Hematopoietic multipotent progenitor cell treated with erythropoietin and hydrocortisone succinate and interleukin-3 and kit ligand, for 8 days (in vitro differentiated cells): ENCODE measurements at regions not wholly inside any gene's neighbourhood (a gene's known extent, or its start where the extent isn't known, plus 50 kb on each side); places are given as distances from the start of the nearest gene placed in this dataset.
A peak's percentile ranks its signal among the peaks of the same experiment; 100 is the strongest.
"Not testable (repeated sequence)": the region's sequence is repeated elsewhere in the genome, so short reads cannot be mapped to it uniquely, and the experiment has no call there.

ENCODE experiments used
- DNase-seq: peaks from one replicate; pipeline ENCODE4 v3.0.0-alpha.2; 2015

DNA sequence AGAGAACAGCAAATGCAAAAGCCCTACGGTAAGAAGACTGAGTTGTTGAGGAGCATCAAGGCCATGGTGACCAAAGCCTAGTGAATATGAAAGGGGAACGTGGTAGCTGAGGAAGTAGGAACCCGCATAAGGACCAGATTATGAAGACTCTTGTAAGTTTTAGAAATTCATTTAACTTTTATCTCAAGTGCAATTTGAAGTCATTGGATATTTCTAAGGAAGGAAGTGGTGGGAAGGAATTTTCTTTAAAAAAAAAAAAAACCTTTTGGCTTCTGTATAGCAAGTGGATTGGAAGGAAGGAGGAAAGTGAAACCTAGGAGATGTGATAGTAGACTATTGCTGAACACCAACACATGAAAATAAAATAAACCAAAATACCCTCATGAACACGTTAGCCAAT, 119.0 kb downstream of the TNFSF18 start:
- DNase-seq = no peak

GRCh38 chr1:172932981-172933380, 117.8 kb downstream of the TNFSF18 start:
- DNase-seq = no peak

DNA sequence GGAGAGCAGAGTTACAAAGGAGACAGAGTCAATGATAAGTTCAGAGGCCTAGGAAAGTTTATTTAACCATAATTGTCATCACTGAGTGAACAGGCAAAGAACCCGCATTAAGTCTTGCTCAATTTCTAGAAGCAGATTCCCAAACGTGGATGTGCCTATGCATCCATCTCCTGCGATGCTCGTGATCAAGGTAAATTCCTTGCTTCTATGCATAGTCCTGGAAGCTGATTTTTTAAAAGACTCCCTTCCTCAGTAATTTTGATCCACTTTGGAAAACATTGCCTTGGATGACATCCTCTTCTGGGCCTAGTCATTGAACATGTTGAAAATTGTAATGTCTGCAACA, 116.4 kb downstream of the TNFSF18 start:
- DNase-seq = no peak

GRCh38 chr1:172935062-172935592, 115.6 kb downstream of the TNFSF18 start:
- no peak for DNase-seq

- DNase-seq = no peak
Observed at GRCh38 chr1:172936088-172936645, 114.6 kb downstream of the TNFSF18 start.

DNA sequence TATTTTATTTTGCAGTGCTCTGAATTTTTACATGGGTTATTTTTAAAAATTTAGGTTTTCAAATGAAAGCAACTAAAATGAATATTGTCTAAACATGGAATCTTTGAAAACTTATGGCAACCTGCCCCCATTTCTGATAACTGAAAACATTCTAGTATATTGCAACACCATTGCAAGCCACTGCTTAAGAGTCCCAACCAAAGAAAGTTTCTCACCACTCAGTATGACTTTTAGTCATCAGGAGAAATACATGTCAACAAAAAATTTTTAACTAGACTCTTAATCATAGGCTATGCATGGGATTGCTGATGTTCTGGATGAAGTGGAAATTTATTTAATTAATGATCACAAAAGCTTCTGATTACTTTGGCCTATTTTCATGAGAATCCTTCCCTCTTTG, 112.1 kb downstream of the TNFSF18 start:
- DNase-seq = no peak

DNA sequence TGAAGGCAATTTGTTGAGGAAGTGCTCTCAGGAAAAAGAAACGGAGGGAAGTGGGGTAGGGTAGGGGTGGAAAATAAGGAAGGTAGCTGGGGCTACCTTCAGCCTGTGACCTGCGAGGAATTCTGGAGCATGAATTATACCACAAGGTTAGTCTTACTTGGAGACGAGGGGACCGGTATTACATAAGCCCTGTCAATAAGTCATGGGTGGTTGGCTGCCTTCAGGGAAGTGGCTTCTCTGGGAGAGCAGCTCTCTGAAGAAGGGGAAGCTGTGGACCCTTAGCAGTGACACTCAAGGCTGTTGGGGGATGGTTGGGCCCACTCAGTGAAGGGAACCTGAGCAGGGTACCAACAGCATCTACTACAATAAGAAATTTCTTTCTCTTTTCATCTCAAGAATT, 111.3 kb downstream of the TNFSF18 start:
- no peak for DNase-seq

DNA sequence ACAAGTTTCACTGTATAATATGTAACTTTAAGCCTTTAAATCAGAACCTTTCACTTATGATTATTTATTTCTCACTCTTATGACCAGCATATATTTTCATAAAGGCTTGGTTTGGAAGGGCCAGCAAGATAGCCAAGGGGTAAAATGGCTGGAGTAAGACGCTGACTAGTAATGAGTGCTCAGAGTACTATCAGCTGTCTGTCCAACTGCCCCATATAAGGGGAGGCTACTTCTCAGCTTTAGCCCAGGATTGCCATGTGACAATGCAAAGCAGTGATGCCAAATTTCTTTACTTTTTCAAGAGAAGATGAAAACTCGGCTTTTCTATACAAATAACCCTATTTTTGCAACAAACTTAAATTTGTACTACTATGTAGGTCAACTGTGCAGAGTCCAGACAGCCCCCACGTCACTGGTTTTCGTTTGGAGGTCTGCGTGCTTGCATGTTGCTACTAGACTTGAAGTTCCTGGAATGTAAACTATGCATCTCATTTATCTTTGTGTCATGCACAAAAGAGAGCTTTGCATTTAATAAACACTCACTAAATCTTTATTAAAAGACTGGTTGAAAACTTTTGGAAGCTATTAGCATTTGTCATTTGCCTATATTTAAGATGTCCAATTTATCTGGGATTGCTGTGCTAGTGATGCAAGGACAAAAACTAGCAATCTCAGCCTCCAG, 110.4 kb downstream of the TNFSF18 start:
- no peak for DNase-seq

GRCh38 chr1:172941471-172941870, 109.3 kb downstream of the TNFSF18 start:
- DNase-seq = no peak

DNA sequence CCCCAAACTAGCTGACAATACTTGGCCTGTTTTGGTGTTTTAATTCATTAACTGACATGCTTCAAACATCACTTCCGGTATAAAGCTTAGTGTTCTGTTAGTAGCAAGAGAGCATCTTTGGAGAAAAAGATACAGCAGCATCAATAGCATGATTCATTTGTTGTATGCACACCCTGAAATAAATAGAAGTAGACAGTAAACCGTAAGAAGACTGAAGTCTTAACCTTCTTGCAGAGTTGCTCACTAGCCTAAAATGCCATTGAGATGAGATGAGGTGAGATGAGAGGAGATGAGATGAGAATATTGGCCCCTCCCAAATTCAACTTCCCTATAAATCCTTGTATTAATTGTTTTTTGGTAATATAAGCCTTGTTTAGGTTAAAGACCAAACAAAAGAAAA, 108.8 kb downstream of the TNFSF18 start:
- no peak for DNase-seq

- not testable (repeated sequence) for DNase-seq
Observed at GRCh38 chr1:172943138-172943537, 107.6 kb downstream of the TNFSF18 start.

GRCh38 chr1:172944931-172945330, 105.8 kb downstream of the TNFSF18 start:
- DNase-seq = no peak

GRCh38 chr1:172946814-172947507, 103.8 kb downstream of the TNFSF18 start:
- no peak for DNase-seq

DNA sequence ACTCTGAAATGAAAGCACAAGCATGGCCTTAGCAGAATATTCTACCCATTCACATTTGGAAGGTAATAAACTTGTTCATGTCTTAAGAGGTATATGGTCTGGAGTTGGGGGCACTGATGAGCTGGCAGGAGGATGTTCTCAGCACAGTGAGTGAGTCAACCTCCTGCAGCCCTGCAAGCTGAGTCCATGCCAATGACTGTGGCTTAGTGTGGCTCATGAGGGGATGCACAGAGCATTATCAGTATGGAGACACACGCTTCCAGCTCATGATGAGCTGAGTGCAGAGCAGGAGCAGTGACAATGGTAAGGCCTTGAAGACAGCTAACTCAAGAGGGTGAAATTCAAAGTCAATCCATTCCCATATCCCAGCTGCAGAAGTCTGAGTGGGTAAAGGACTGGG, 102.3 kb downstream of the TNFSF18 start:
- peak; percentile 32 for DNase-seq

DNA sequence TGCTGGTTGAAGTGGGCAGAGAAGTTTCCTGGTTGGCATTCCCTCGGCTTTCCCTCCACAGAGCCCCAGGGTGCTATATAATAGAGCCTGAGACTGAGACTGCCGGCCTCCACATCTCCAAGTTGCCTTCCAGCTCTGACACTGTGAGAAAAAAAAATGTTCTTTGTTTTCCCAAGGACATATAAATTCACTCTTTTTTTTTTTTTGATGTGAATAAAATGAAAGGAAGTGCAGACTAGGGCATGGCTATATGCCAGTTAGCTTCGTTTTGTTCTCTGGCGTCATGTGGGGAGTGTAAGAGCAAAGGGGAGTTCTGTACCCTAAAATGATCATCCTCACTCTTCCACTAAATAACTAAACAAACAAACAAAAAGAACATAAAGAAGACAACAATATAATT, 101.6 kb downstream of the TNFSF18 start:
- no peak for DNase-seq

DNA sequence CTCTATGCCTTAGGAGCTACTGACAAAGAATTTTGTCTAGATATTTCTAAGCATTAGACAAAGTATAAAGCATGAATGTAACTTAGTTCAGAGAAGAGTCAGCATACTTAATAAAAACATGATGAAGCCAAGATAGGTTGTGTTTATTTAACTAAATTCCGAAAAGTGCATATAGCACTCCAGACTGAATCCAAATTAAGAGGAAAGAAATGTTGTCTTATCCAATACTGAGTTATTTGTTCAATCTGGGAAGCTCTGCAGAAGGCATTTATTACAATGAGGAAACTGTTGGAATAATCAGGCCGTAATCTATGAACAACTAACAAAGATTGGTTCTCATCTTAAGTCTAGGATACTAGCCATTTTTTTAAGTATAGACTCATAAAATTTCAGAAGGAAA, 100.2 kb downstream of the TNFSF18 start:
- no peak for DNase-seq

DNA sequence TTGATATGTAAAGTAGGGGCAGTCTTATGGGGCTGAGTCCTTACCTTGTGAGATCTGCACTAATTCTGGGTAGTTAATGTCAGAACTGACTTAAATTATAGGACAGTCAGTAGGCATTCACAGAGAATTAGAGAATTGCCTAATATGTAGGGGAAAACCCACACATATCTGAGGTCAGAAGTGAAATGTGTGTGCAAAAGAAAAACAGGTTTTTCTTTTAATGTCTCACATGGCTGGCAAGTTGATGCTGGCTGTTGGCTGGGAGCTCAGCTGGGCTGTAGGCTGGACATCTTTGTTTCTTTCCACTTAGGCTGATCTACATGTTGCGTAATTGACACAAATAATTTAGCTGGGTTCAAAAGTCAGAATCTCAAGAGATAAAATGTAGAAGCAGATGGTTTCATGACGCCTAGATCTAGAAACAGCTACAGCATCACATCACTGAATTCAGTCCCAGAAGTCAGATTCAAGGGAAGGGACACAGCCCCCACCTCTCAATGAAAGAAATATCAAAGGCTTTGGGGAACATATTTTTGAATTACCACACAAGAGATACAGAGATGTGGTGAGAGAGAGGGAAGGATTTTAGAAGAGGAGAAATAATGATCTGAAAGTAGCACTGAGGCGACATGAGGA, 98.9 kb downstream of the TNFSF18 start:
- no peak for DNase-seq

DNA sequence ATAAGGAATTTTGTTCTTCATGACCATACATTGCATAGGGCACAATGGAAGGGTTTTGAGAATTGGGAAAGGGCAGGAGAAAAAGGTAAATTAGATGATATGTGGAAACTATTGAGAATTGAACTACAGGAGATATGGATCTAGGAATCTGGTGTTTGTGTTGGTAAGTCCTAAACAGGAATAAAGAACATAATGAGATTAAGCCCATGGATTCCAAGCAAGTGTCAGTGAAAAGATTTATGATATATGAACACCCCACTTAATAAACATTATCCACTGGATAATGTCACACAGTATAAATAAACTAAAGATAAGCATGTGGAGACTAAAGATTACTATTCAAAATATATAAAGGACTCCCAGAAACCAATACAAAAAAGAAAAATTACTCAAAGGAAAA, 98.2 kb downstream of the TNFSF18 start:
- no peak for DNase-seq

GRCh38 chr1:172954476-172955150, 96.1 kb downstream of the TNFSF18 start:
- no peak for DNase-seq

DNA sequence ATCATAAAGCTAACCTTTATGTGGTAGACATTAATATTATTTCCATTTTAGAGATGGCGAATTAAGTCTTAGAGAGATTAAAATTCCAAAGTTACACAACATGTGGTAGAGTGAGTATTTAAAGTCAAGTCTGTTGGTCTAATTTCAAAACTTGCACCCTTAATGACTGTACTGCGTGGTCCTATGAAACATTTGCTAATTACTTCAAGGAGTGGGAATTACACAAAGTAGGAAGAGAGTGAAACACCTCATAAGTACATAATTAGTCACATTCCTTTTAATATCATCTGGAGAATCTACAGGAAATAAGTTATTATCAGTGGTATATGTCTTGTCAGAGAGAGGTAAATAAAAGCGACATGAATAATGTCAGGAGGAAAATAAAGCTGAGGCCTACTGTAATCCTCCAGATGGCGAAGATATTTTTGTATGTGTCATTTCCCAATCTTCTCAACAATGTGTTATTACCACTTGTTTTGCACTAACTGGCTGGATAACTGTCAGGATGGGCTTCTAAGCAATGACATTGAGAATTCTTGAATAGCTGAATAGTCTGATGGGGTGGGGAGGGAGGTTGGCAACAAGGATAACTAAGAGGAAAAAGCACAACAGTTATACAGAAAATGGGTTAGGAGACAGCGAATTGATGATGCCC, 95.5 kb downstream of the TNFSF18 start:
- no peak for DNase-seq

GRCh38 chr1:172956871-172957270, 93.9 kb downstream of the TNFSF18 start:
- no peak for DNase-seq

DNA sequence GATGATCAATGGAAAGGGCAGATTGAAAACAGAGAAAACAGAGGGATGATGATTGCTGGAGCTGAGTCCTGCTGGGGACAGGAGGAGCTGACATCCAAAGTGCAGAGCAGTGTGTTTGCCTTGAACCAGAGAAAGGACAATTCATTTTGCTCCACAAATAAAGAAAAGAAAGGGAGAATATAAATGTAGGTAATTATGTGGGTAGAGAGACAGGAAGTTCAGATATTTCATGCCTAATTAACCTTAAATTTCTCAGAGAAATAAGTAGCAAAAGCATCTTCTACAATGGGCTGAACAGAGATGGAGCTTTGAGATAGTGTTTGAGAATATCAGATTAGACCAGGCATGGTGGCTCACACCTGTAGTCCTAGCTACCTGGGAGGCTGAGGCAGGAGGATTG, 93.2 kb downstream of the TNFSF18 start:
- DNase-seq = no peak

GRCh38 chr1:172959571-172959970, 91.2 kb downstream of the TNFSF18 start:
- DNase-seq = no peak
